ENCODE measurements at regions not wholly inside any gene's neighbourhood (a gene's known extent, or its start where the extent isn't known, plus 50 kb on each side); places are given as distances from the start of the nearest gene placed in this dataset.
"Not testable (repeated sequence)": the region's sequence is repeated elsewhere in the genome, so short reads cannot be mapped to it uniquely, and the experiment has no call there.

DNA sequence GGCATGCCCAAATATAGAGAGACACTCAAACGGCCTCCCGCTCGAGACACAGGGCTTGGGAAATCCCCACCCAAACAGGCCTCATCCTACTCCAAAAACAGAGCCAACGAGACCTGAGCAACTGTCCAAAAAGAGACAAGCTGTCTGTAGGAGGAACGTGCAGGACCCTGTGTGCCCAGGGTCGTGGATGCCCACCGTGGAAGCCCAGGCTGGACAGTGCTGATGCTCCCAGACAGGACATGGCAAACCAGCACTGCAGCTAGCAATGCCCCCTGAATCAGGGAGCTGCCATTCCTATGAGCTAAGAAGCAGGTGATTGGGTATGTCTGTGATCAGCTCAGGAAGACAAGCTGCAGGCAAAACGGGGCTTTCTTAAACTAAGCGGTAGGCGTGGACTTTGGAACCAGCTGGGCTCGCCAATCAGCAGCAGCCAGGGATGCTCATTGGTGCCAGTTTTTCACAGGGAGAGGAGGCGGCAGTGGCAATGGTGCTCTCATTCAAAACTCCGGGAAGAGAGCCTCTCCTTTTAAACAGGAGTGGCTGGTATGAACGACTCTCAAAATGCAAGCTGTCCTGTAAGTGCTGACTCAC is 113.1 kb upstream of the IRX2 start:
- intact Hi-C loops (cut with DNase I), result no loop called here
- H3K27ac ChIP-seq, result no peak overlapping the region
- no peaks in the 10 kb centered on the region for H3K4me1 ChIP-seq
- H3K27me3 ChIP-seq, result peaks cover 0 to 8% (median 0%) of the 10 kb centered on the region in 3 donors
- no peaks in the 10 kb centered on the region for H3K36me3 ChIP-seq
- TF ChIP-seq EP300 (IDR thresholded peaks at IDR 0.05) (no peak), POLR2AphosphoS5 (IDR thresholded peaks at IDR 0.05) (no peak), POLR2A (IDR thresholded peaks at IDR 0.05) (no peak)
- peak; percentile 29 for DNase-seq
- WGBS, 2 donors, result 72 to 75% methylated on average over 14 of the region's 14 CpGs
- H3K9me3 ChIP-seq, result peaks cover 0 to 8% (median under 1%) of the 10 kb centered on the region in 4 donors
- H3K4me3 ChIP-seq, result no peak overlapping the region

GRCh38 chr5:2863675-2864433 is 112.4 kb upstream of the IRX2 start:
- Histone ChIP-seq H3K4me1 (no peaks in the 10 kb centered on the region), H3K27ac (no peak overlapping the region), H3K36me3 (no peaks in the 10 kb centered on the region), H3K9me3 (peaks cover 0 to 8% (median under 1%) of the 10 kb centered on the region in 4 donors), H3K4me3 (no peak overlapping the region), H3K27me3 (peaks cover 0 to 8% (median 0%) of the 10 kb centered on the region in 3 donors)
- peak; percentile 48 for DNase-seq
- 84 to 86% methylated on average over 16 of the region's 16 CpGs for WGBS, 2 donors
- intact Hi-C loops (cut with DNase I), result no loop called here
- TF ChIP-seq, protein P1, sequence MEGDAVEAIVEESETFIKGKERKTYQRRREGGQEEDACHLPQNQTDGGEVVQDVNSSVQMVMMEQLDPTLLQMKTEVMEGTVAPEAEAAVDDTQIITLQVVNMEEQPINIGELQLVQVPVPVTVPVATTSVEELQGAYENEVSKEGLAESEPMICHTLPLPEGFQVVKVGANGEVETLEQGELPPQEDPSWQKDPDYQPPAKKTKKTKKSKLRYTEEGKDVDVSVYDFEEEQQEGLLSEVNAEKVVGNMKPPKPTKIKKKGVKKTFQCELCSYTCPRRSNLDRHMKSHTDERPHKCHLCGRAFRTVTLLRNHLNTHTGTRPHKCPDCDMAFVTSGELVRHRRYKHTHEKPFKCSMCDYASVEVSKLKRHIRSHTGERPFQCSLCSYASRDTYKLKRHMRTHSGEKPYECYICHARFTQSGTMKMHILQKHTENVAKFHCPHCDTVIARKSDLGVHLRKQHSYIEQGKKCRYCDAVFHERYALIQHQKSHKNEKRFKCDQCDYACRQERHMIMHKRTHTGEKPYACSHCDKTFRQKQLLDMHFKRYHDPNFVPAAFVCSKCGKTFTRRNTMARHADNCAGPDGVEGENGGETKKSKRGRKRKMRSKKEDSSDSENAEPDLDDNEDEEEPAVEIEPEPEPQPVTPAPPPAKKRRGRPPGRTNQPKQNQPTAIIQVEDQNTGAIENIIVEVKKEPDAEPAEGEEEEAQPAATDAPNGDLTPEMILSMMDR (IDR thresholded peaks at IDR 0.05), result no peak
- TF ChIP-seq POLR2A (IDR thresholded peaks at IDR 0.05), result no peak
- no peak for TF ChIP-seq EP300 (IDR thresholded peaks at IDR 0.05)
- no peak for TF ChIP-seq POLR2AphosphoS5 (IDR thresholded peaks at IDR 0.05)

GRCh38 chr5:2863133-2863532 is 111.7 kb upstream of the IRX2 start:
- Histone ChIP-seq H3K27ac (no peak overlapping the region), H3K9me3 (peaks cover 0 to 8% (median under 1%) of the 10 kb centered on the region in 4 donors), H3K27me3 (peaks cover 0 to 6% (median 0%) of the 10 kb centered on the region in 3 donors), H3K36me3 (no peaks in the 10 kb centered on the region), H3K4me1 (no peaks in the 10 kb centered on the region), H3K4me3 (no peak overlapping the region)
- no peak for DNase-seq
- TF ChIP-seq EP300 (IDR thresholded peaks at IDR 0.05) (no peak), POLR2AphosphoS5 (IDR thresholded peaks at IDR 0.05) (no peak), POLR2A (IDR thresholded peaks at IDR 0.05) (no peak)
- TF ChIP-seq, protein P1 (IDR thresholded peaks at IDR 0.05), result no peak
- intact Hi-C loops (cut with DNase I), result no loop called here

DNA sequence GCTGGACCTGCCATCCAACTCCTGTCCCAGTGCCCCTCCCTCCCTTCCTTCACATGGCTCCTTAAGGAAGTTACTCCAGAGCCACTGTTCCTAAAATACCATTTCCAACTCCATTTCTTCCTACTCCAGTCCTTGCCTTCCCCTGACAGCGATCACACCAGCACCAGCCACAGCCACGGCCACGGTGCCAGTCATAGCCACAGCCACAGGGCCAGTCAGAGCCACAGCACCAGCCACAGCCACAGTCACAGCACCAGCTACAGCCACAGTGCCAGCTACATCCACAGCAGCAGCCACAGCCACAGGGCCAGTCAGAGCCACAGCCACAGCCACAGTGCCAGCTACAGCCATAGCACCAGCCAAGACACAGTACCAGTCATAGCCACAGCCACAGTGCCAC is 110.7 kb upstream of the IRX2 start:
- 93 to 94% methylated on average over 3 of the region's 3 CpGs for WGBS, 2 donors
- H3K9me3 ChIP-seq; H3K27ac ChIP-seq; H3K27me3 ChIP-seq; H3K36me3 ChIP-seq; H3K4me3 ChIP-seq; H3K4me1 ChIP-seq; intact Hi-C loops (cut with DNase I): not testable (repeated sequence)
- peak; percentile 32 for DNase-seq

- no peaks in the 10 kb centered on the region for H3K27me3 ChIP-seq
- H3K4me3 ChIP-seq, result no peak overlapping the region
- no peaks in the 10 kb centered on the region for H3K36me3 ChIP-seq
- peaks cover 0 to 8% (median under 1%) of the 10 kb centered on the region in 4 donors for H3K9me3 ChIP-seq
- WGBS, 2 donors, result 72 to 82% methylated on average over 7 of the region's 7 CpGs
- no peak overlapping the region for H3K27ac ChIP-seq
- intact Hi-C loops (cut with DNase I), result no loop called here
- no peak for TF ChIP-seq POLR2A (IDR thresholded peaks at IDR 0.05)
- H3K4me1 ChIP-seq, result no peaks in the 10 kb centered on the region
- DNase-seq, result no peak
Observed at GRCh38 chr5:2861605-2862004, 110.1 kb upstream of the IRX2 start.

- intact Hi-C loops (cut with DNase I), result no loop called here
Observed at GRCh38 chr5:2860101-2860500, 108.6 kb upstream of the IRX2 start.

More at GRCh38 chr5:2860101-2860500, 108.6 kb upstream of the IRX2 start:
- no peaks in the 10 kb centered on the region for H3K36me3 ChIP-seq
- H3K4me1 ChIP-seq, result no peaks in the 10 kb centered on the region
- H3K27ac ChIP-seq, result no peak overlapping the region
- H3K27me3 ChIP-seq, result no peaks in the 10 kb centered on the region
- WGBS, 2 donors, result 59 to 64% methylated on average over 10 of the region's 10 CpGs
- H3K4me3 ChIP-seq, result no peak overlapping the region
- no peak for TF ChIP-seq POLR2A (IDR thresholded peaks at IDR 0.05)
- TF ChIP-seq EP300 (IDR thresholded peaks at IDR 0.05), result no peak
- TF ChIP-seq, protein P1 (IDR thresholded peaks at IDR 0.05), result no peak
- no peak for TF ChIP-seq POLR2AphosphoS5 (IDR thresholded peaks at IDR 0.05)
- H3K9me3 ChIP-seq, result peaks cover 0 to 8% (median under 1%) of the 10 kb centered on the region in 4 donors
- DNase-seq, result peak; percentile 33

Data from sigmoid colon (tissue), 6 donors.